ENCODE measurements at regions not wholly inside any gene's neighbourhood (a gene's known extent, or its start where the extent isn't known, plus 50 kb on each side); places are given as distances from the start of the nearest gene placed in this dataset.

GRCh38 chr3:165459924-165460835, 264.0 kb upstream of the SLITRK3 start:
- ChIA-PET POLR2A (no interaction called here), CTCF (no interaction called here)
- no peak for DNase-seq (ENCODE audit: extremely low spot score)
- TF ChIP-seq SP1 (IDR thresholded peaks at IDR 0.05) (no peak), L3MBTL2 (conservative IDR thresholded peaks at IDR 0.05) (no peak), HDGF (IDR thresholded peaks at IDR 0.05; ENCODE audit: borderline replicate concordance) (no peak), SUZ12 (IDR thresholded peaks at IDR 0.05) (no peak), PKNOX1 (IDR thresholded peaks at IDR 0.05) (no peak), CTBP1 (IDR thresholded peaks at IDR 0.05; ENCODE audit: borderline replicate concordance) (no peak), ZNF384 (IDR thresholded peaks at IDR 0.05) (no peak), ELF4 (IDR thresholded peaks at IDR 0.05) (no peak), FOXM1 (IDR thresholded peaks at IDR 0.05; ENCODE audit: borderline replicate concordance) (no peak), ARNT (IDR thresholded peaks at IDR 0.05) (no peak), TARDBP (IDR thresholded peaks at IDR 0.05) (no peak), BHLHE40 (IDR thresholded peaks at IDR 0.05; ENCODE audit: borderline replicate concordance) (no peak), LEF1 (IDR thresholded peaks at IDR 0.05; ENCODE audit: borderline replicate concordance) (no peak), FOXA1 (IDR thresholded peaks at IDR 0.05) (no peak), FOXK2 (IDR thresholded peaks at IDR 0.05) (no peak), NFRKB (IDR thresholded peaks at IDR 0.05) (no peak)

GRCh38 chr3:165459111-165459510, 262.9 kb upstream of the SLITRK3 start:
- no peak for TF ChIP-seq BHLHE40 (IDR thresholded peaks at IDR 0.05; ENCODE audit: borderline replicate concordance)
- TF ChIP-seq TARDBP (IDR thresholded peaks at IDR 0.05): no peak
- no peak for TF ChIP-seq SP1 (IDR thresholded peaks at IDR 0.05)
- no peak for TF ChIP-seq HDGF (IDR thresholded peaks at IDR 0.05; ENCODE audit: borderline replicate concordance)
- TF ChIP-seq ELF4 (IDR thresholded peaks at IDR 0.05): no peak
- no peak for TF ChIP-seq SUZ12 (IDR thresholded peaks at IDR 0.05)
- no peak for TF ChIP-seq ZNF384 (IDR thresholded peaks at IDR 0.05)
- no peak for TF ChIP-seq FOXM1 (IDR thresholded peaks at IDR 0.05; ENCODE audit: borderline replicate concordance)
- no peak for TF ChIP-seq ARNT (IDR thresholded peaks at IDR 0.05)
- no peak for TF ChIP-seq CTBP1 (IDR thresholded peaks at IDR 0.05; ENCODE audit: borderline replicate concordance)
- no peak for TF ChIP-seq FOXK2 (IDR thresholded peaks at IDR 0.05)
- TF ChIP-seq LEF1 (IDR thresholded peaks at IDR 0.05; ENCODE audit: borderline replicate concordance): no peak
- TF ChIP-seq NFRKB (IDR thresholded peaks at IDR 0.05): no peak
- TF ChIP-seq PKNOX1 (IDR thresholded peaks at IDR 0.05): no peak
- no peak for DNase-seq (ENCODE audit: extremely low spot score)
- CTCF ChIA-PET: no interaction called here
- POLR2A ChIA-PET: no interaction called here

- TF ChIP-seq ZNF384 (IDR thresholded peaks at IDR 0.05): no peak
- no peak for TF ChIP-seq TARDBP (IDR thresholded peaks at IDR 0.05)
- no peak for TF ChIP-seq FOXM1 (IDR thresholded peaks at IDR 0.05; ENCODE audit: borderline replicate concordance)
- TF ChIP-seq CTBP1 (IDR thresholded peaks at IDR 0.05; ENCODE audit: borderline replicate concordance): no peak
- no peak for DNase-seq (ENCODE audit: extremely low spot score)
- POLR2A ChIA-PET: no interaction called here
- CTCF ChIA-PET: no interaction called here
Measured at GRCh38 chr3:165457096-165457495, 260.9 kb upstream of the SLITRK3 start.

GRCh38 chr3:165455793-165456192, 259.6 kb upstream of the SLITRK3 start:
- no peak for DNase-seq (ENCODE audit: extremely low spot score)
- POLR2A ChIA-PET: no interaction called here
- CTCF ChIA-PET: no interaction called here
- TF ChIP-seq ELF4 (IDR thresholded peaks at IDR 0.05) (no peak), BHLHE40 (IDR thresholded peaks at IDR 0.05; ENCODE audit: borderline replicate concordance) (no peak), TARDBP (IDR thresholded peaks at IDR 0.05) (no peak)

- DNase-seq (ENCODE audit: extremely low spot score): no peak
- TF ChIP-seq TARDBP (IDR thresholded peaks at IDR 0.05) (no peak), PKNOX1 (IDR thresholded peaks at IDR 0.05) (no peak), BHLHE40 (IDR thresholded peaks at IDR 0.05; ENCODE audit: borderline replicate concordance) (no peak), SUZ12 (IDR thresholded peaks at IDR 0.05) (no peak), HDGF (IDR thresholded peaks at IDR 0.05; ENCODE audit: borderline replicate concordance) (no peak), FOXK2 (IDR thresholded peaks at IDR 0.05) (no peak), NFRKB (IDR thresholded peaks at IDR 0.05) (no peak), CTBP1 (IDR thresholded peaks at IDR 0.05; ENCODE audit: borderline replicate concordance) (no peak), ELF4 (IDR thresholded peaks at IDR 0.05) (no peak), LEF1 (IDR thresholded peaks at IDR 0.05; ENCODE audit: borderline replicate concordance) (no peak), ZNF384 (IDR thresholded peaks at IDR 0.05) (no peak), ARNT (IDR thresholded peaks at IDR 0.05) (no peak), SP1 (IDR thresholded peaks at IDR 0.05) (no peak), FOXA1 (IDR thresholded peaks at IDR 0.05) (no peak), FOXM1 (IDR thresholded peaks at IDR 0.05; ENCODE audit: borderline replicate concordance) (no peak), L3MBTL2 (conservative IDR thresholded peaks at IDR 0.05) (no peak)
- CTCF ChIA-PET: no interaction called here
- POLR2A ChIA-PET: no interaction called here
Measured at GRCh38 chr3:165455360-165455759, 259.2 kb upstream of the SLITRK3 start.

- TF ChIP-seq TARDBP (IDR thresholded peaks at IDR 0.05) (no peak), NFRKB (IDR thresholded peaks at IDR 0.05) (no peak), FOXA1 (IDR thresholded peaks at IDR 0.05) (no peak), CTBP1 (IDR thresholded peaks at IDR 0.05; ENCODE audit: borderline replicate concordance) (no peak), ARNT (IDR thresholded peaks at IDR 0.05) (no peak), SP1 (IDR thresholded peaks at IDR 0.05) (no peak), ELF4 (IDR thresholded peaks at IDR 0.05) (no peak), BHLHE40 (IDR thresholded peaks at IDR 0.05; ENCODE audit: borderline replicate concordance) (no peak), L3MBTL2 (conservative IDR thresholded peaks at IDR 0.05) (no peak), ZNF384 (IDR thresholded peaks at IDR 0.05) (no peak), FOXK2 (IDR thresholded peaks at IDR 0.05) (no peak), PKNOX1 (IDR thresholded peaks at IDR 0.05) (no peak), FOXM1 (IDR thresholded peaks at IDR 0.05; ENCODE audit: borderline replicate concordance) (no peak), LEF1 (IDR thresholded peaks at IDR 0.05; ENCODE audit: borderline replicate concordance) (no peak), SUZ12 (IDR thresholded peaks at IDR 0.05) (no peak), HDGF (IDR thresholded peaks at IDR 0.05; ENCODE audit: borderline replicate concordance) (no peak)
- CTCF ChIA-PET: no interaction called here
- DNase-seq (ENCODE audit: extremely low spot score): no peak
- POLR2A ChIA-PET: no interaction called here
Measured at GRCh38 chr3:165451371-165452070, 255.3 kb upstream of the SLITRK3 start.

Data from HEK293T (cell line).